Occipital lobe (tissue), 1 donor: ENCODE measurements at regions not wholly inside any gene's neighbourhood (a gene's known extent, or its start where the extent isn't known, plus 50 kb on each side); places are given as distances from the start of the nearest gene placed in this dataset.
"Not testable (repeated sequence)": the region's sequence is repeated elsewhere in the genome, so short reads cannot be mapped to it uniquely, and the experiment has no call there.

Source experiments
- DNase-seq: peaks from one replicate; lab custom pipeline; 2025; lab: John Stamatoyannopoulos, UW

GRCh38 chr5:169531631-169532030 lies 51.9 kb upstream of the SPDL1 start:
- no peak for DNase-seq

GRCh38 chr5:169527863-169528262 lies 55.7 kb upstream of the SPDL1 start:
- DNase-seq, result no peak

- DNase-seq, result no peak
These were observed 56.5 kb upstream of the SPDL1 start for GRCh38 chr5:169527066-169527465.

- no peak for DNase-seq
These were observed 60.7 kb upstream of the SPDL1 start for GRCh38 chr5:169522851-169523250.

GRCh38 chr5:169521366-169521983 lies 62.1 kb upstream of the SPDL1 start:
- DNase-seq, result no peak

- no peak for DNase-seq
These were observed 64.2 kb upstream of the SPDL1 start for GRCh38 chr5:169519358-169519757.

GRCh38 chr5:169518779-169519178 lies 64.8 kb upstream of the SPDL1 start:
- DNase-seq, result not testable (repeated sequence)

- DNase-seq, result no peak
These were observed 71.2 kb upstream of the SPDL1 start for GRCh38 chr5:169512385-169512784.

- DNase-seq, result no peak
These were observed 71.9 kb upstream of the SPDL1 start for GRCh38 chr5:169511708-169512107.

- DNase-seq, result no peak
These were observed 76.5 kb upstream of the SPDL1 start for GRCh38 chr5:169507051-169507450.

- DNase-seq, result no peak
These were observed 79.7 kb upstream of the SPDL1 start for GRCh38 chr5:169503886-169504285.

- no peak for DNase-seq
These were observed 83.5 kb upstream of the SPDL1 start for GRCh38 chr5:169499990-169500505.

- no peak for DNase-seq
These were observed 86.7 kb upstream of the SPDL1 start for GRCh38 chr5:169496878-169497277.

GRCh38 chr5:169494941-169495548 lies 88.5 kb upstream of the SPDL1 start:
- no peak for DNase-seq

- DNase-seq, result no peak
These were observed 89.1 kb upstream of the SPDL1 start for GRCh38 chr5:169494383-169494935.

GRCh38 chr5:169474226-169474625 lies 109.3 kb upstream of the SPDL1 start:
- no peak for DNase-seq

GRCh38 chr5:169472544-169472943 lies 111.0 kb upstream of the SPDL1 start:
- no peak for DNase-seq

- DNase-seq, result no peak
These were observed 112.6 kb upstream of the SPDL1 start for GRCh38 chr5:169471021-169471420.

GRCh38 chr5:169467041-169467771 lies 116.4 kb upstream of the SPDL1 start:
- no peak for DNase-seq

- no peak for DNase-seq
These were observed 122.7 kb upstream of the SPDL1 start for GRCh38 chr5:169460896-169461295.

- no peak for DNase-seq
These were observed 123.5 kb upstream of the SPDL1 start for GRCh38 chr5:169460123-169460522.

GRCh38 chr5:169458221-169458620 lies 125.4 kb upstream of the SPDL1 start:
- no peak for DNase-seq
